ENCODE measurements at regions not wholly inside any gene's neighbourhood (a gene's known extent, or its start where the extent isn't known, plus 50 kb on each side); places are given as distances from the start of the nearest gene placed in this dataset.
"Not testable (repeated sequence)": the region's sequence is repeated elsewhere in the genome, so short reads cannot be mapped to it uniquely, and the experiment has no call there.

GRCh38 chr5:99544356-99544755, 615.5 kb upstream of the CHD1 start:
- no peak for DNase-seq

DNA sequence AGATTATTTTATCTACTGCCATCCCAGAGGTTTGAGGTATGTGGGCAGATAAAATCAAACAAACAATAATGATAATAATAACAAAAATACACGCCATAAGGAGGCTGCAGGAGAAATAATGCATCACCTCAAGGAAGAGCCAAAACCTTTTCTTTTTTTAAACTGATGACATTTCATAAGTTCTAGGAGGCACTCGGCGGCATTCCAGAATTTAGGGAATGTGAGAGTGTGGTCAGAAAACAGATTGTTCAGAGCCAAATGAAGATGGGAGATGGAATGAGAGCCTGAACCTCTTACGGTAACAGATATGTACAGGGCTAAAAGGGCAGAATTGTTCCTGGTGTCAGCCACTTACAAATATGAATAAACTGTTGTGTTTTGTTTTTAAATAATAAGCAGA, 615.0 kb upstream of the CHD1 start:
- DNase-seq, result no peak

GRCh38 chr5:99534241-99534640, 605.4 kb upstream of the CHD1 start:
- not testable (repeated sequence) for DNase-seq

GRCh38 chr5:99521666-99522065, 592.9 kb upstream of the CHD1 start:
- not testable (repeated sequence) for DNase-seq

GRCh38 chr5:99515864-99516490, 587.2 kb upstream of the CHD1 start:
- DNase-seq, result not testable (repeated sequence)

DNA sequence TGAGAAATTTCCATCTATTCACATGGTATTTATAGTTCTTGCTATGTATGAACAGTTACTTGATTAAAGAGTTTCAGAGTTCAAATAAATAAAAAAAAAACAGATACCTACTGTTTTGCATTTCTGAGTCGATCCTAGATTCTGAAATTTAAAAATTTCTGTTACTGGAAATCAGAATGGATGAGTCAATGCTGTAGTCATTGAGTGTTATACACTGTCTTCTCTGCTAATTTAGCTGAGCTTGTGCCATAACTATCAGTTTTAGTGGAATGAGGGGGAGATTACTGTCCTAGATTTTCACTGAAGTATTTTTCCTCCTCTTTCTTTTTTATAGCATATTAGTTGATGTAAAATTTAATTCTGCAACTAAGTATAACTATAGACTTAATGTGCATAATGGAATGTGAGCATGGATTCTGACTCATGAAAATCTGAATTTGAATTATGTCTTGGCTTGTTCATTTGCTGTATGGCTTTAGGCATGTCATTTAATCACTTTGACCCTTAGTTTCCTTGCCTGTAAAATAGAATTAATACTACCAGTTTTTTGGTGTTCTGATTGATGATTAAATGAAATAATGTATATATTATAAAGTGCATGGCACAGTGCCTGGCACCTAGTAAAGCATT, 581.5 kb upstream of the CHD1 start:
- not testable (repeated sequence) for DNase-seq

DNA sequence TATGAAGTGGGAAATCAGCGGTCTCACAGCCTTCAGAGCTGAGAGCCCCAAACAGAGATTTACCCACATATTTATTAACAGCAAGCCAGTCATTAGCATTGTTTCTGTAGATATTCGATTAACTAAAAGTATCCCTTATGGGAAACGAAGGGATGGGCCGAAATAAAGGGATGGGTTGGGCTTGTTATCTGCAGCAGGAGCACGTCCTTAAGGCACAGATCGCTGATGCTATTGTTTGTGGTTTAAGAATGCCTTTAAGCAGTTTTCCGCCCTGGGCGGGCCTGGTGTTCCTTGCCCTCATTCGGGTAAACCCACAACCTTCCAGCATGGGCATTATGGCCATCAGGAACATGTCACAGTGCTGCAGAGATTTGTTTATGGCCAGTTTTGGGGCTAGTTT, 580.3 kb upstream of the CHD1 start:
- DNase-seq, result not testable (repeated sequence)

- DNase-seq, result not testable (repeated sequence)
Observed at GRCh38 chr5:99495456-99495855, 566.6 kb upstream of the CHD1 start.

GRCh38 chr5:99478450-99478849, 549.6 kb upstream of the CHD1 start:
- DNase-seq, result not testable (repeated sequence)

- not testable (repeated sequence) for DNase-seq
Observed at GRCh38 chr5:99473328-99473727, 544.5 kb upstream of the CHD1 start.

GRCh38 chr5:99471726-99472125, 542.9 kb upstream of the CHD1 start:
- not testable (repeated sequence) for DNase-seq

DNA sequence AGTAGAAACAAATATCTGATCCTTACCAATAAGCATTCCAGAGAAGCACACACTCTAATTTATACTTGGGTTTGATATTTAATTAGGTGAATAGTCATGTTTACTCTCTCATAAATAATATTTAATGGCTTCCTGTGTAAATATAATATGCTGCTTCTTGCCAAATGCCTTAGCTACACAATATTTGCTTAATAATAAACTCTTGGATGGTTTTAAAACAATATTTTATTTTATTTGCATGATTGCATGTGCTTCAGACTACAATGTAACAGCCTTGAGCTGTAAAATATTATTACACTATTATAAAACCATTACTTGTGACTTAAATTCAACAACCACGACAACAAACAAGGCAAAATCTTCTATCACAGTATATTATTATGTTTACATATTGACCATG, 542.4 kb upstream of the CHD1 start:
- not testable (repeated sequence) for DNase-seq

DNA sequence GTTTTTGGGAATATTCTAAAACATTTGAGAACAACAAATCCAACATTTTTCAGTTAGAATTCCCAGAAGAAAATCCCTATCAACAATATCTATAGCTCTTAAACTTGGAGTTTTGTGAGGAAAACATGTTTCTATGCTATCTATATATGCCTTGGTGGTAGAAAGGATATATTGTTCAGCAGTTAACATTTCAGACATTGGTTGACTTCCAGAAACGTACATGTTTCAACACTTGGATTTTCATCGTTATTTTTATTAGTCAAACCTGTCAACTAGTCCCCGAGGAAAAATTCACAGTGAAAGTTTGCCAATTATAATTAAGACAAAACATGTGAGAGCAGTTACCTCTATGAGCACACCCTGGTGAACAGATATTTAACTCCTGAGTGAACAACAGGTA, 541.8 kb upstream of the CHD1 start:
- not testable (repeated sequence) for DNase-seq

- DNase-seq, result no peak
Observed at GRCh38 chr5:99460701-99461100, 531.9 kb upstream of the CHD1 start.

DNA sequence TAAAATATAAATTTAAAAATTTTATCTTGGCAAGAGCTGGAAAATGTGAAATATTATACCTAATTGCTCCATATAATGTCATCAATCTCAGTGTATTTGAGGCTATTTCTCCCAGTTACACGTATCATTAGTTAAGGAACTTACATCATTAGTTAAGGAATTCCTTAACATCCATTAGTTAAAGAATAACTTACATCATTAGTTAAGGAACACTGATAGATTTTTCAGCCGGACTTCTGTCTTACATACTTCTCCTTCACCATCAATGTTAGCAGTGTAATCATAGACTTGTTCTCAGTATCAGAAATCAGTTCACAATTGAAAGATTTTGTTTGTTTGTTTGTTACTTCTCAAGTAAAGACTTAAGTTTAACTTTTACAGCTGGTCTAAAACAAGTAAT, 524.4 kb upstream of the CHD1 start:
- no peak for DNase-seq

GRCh38 chr5:99449786-99450185, 521.0 kb upstream of the CHD1 start:
- DNase-seq, result no peak

GRCh38 chr5:99445805-99446204, 517.0 kb upstream of the CHD1 start:
- DNase-seq, result no peak

GRCh38 chr5:99441235-99441634, 512.4 kb upstream of the CHD1 start:
- DNase-seq, result no peak

GRCh38 chr5:99438619-99439018, 509.8 kb upstream of the CHD1 start:
- no peak for DNase-seq

DNA sequence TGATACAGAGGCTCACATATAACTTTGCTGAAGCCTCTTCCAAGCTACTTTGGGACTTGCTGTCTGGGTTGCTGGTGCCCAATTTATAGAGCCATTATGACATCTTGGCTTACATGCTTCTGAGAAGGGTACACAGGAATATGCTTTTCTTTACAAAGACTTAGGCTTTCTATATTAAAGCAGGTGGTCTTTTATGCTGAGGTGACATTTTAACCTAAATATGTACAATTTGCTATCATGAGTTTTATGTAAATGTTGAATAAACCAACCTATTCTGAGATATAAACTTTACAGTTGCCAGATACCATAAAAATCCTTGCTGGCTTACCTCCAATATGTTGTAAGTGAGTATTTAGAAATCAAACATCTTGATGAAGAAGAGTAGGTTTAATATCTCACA, 509.2 kb upstream of the CHD1 start:
- no peak for DNase-seq

- DNase-seq, result not testable (repeated sequence)
Observed at GRCh38 chr5:99423396-99423795, 494.6 kb upstream of the CHD1 start.

DNA sequence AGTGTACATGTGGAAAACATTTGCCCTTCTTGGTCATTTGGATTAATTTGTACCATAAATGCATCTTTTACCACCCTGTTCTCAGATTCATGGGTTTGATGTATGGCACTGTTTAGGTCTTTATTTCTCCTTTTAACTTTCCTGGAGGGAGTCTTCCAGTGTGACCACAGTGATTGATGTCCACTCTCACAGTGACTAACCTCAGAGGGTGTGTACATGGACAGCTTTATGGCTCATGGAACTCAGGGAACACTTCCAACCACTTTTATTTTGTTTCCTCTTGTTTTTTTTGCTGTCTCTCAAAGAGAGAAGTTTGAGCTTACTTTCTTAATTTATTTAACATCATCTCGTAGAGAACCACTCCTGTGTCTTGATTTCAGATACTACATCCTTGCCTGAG, 489.8 kb upstream of the CHD1 start:
- not testable (repeated sequence) for DNase-seq

DNA sequence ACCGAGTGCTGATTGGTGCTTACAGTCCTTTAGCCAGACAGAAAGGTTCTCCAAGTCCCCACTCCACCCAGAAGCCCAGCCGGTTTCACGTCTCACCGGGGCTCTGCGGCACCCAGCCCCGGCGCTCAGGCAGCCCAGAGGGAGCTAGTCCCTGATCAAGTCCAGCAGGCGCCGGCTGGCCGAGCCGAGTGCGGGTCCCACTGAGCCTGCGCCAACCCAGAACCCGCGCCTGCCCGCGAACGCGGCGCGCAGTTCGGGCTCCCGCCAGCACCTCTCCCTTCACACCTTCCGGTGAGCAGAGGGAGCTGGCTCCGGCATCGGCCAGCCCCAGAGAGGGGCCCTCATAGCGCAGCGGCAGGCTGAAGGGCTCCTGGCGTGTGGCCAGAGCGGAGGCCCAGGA, 481.6 kb upstream of the CHD1 start:
- not testable (repeated sequence) for DNase-seq

- DNase-seq, result not testable (repeated sequence)
Observed at GRCh38 chr5:99404764-99405302, 476.0 kb upstream of the CHD1 start.

- DNase-seq, result not testable (repeated sequence)
Observed at GRCh38 chr5:99400571-99400970, 471.8 kb upstream of the CHD1 start.

Measured in NCI-H1105 (cell line).